ENCODE measurements at regions not wholly inside any gene's neighbourhood (a gene's known extent, or its start where the extent isn't known, plus 50 kb on each side); places are given as distances from the start of the nearest gene placed in this dataset.

DNA sequence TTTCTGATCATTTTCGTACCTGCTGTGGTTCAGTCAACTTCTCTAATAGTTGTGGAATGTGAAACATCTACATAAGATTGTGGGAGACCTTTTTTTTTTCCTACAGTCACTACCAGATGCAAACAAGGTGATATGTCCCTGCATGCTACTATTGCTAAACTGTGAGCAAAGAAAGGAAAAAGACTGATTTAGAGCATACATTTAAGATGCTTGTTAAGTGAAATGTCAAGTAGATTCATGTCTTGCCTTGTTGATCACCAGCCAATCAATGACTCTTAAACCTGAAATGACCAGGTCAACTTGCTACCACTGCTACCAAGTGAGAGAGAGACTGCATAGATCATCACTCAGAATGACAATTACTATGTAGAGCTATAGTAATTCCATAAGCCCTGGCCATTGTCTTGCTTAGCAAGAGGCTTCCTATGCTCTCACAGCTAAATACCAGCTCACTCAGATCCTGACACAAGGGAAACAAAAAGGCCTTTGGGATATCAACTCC is 84.3 kb upstream of the SKAP2 start:
- no peak for TF ChIP-seq CTCF (IDR thresholded peaks at IDR 0.05; ENCODE audit: low read depth, low read length)
- no peak for TF ChIP-seq EZH2phosphoT487 (IDR thresholded peaks at IDR 0.05; ENCODE audit: low read depth)

All from OCI-LY3 (cell line).